ENCODE measurements at regions not wholly inside any gene's neighbourhood (a gene's known extent, or its start where the extent isn't known, plus 50 kb on each side); places are given as distances from the start of the nearest gene placed in this dataset.
"Not testable (repeated sequence)": the region's sequence is repeated elsewhere in the genome, so short reads cannot be mapped to it uniquely, and the experiment has no call there.

- no peak for TF ChIP-seq CTCF (IDR thresholded peaks at IDR 0.05)
- no peak for DNase-seq (ENCODE audit: low spot score)
- H3K27ac ChIP-seq, result no peak overlapping the region
- H3K4me3 ChIP-seq, result no peak overlapping the region
Observed at GRCh38 chr21:27561116-27561515, 594.2 kb upstream of the ADAMTS5 start.

DNA sequence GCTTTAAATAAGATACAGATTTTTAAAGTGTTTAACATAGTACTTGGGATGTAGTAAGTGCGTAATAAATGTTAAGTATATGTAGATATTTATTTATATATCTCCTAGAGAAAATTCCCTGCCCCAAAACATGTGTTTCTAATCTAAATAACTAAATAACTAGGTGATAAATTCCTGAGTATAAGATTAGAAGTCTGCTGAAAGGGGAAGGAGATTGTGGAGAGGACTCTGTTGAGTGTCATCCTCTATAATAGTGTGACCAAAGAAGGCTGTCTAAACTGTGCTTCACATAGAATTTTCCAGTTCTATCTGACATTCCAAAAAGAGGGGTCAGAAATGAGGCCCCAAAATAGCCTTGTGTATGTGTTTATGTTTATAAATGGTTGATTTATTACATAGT is 590.5 kb upstream of the ADAMTS5 start:
- Histone ChIP-seq H3K27ac (no peak overlapping the region), H3K4me3 (no peak overlapping the region)
- TF ChIP-seq CTCF (IDR thresholded peaks at IDR 0.05), result no peak
- no peak for DNase-seq (ENCODE audit: low spot score)

DNA sequence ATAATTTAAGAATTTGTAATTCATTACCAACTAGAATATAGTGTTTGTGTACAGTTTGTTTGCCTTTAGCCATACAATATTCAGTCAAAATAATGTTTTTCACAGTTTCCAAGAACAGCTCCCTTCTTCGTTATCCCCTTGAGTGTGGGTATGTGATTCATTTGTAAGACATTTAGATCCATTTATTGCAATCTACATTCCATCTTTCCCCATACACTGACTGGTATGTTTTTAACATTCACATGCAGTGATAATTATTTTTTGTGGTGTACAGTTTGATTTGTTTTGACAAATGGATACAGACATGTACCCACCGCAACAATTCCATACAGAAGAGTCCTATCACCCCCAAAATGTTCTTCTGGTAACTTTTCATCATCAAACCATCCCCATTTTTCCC is 589.1 kb upstream of the ADAMTS5 start:
- no peak for DNase-seq (ENCODE audit: low spot score)
- no peak overlapping the region for H3K27ac ChIP-seq
- TF ChIP-seq CTCF (IDR thresholded peaks at IDR 0.05), result no peak
- no peak overlapping the region for H3K4me3 ChIP-seq

- no peak overlapping the region for H3K4me3 ChIP-seq
- no peak for TF ChIP-seq CTCF (IDR thresholded peaks at IDR 0.05)
- H3K27ac ChIP-seq, result no peak overlapping the region
- no peak for DNase-seq (ENCODE audit: low spot score)
Observed at GRCh38 chr21:27550287-27550686, 583.4 kb upstream of the ADAMTS5 start.

GRCh38 chr21:27548486-27548885 is 581.6 kb upstream of the ADAMTS5 start:
- no peak for DNase-seq (ENCODE audit: low spot score)
- Histone ChIP-seq H3K27ac (no peak overlapping the region), H3K4me3 (no peak overlapping the region)
- TF ChIP-seq CTCF (IDR thresholded peaks at IDR 0.05), result no peak

DNA sequence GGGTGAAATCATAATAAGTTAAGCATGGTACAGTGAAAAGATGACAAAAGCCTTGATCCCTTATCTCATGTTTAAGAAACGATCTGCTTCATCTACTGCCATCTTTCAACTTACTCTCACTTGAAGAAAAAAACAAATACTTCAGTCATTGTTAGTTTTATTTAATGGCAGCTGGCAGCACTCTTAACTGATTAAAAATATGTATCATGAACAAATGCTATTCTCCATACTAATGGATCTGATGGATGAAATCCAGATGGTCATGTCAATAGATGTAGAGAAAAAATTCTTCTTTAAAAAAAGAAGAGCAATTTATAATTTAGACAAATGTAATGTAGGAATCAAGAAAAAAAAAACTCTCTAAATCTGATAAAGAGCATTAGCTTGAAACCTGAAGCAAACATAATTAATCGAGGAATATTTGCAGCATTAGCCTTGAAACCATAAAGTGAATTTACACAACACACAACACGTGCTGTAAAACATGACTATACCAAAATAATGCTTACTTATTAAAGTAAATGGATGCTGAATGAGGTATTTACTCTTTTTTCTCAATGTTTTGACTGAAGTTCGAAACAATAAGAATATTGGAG is 579.0 kb upstream of the ADAMTS5 start:
- Histone ChIP-seq H3K4me3 (no peak overlapping the region), H3K27ac (no peak overlapping the region)
- no peak for TF ChIP-seq CTCF (IDR thresholded peaks at IDR 0.05)
- no peak for DNase-seq (ENCODE audit: low spot score)

- H3K27ac ChIP-seq; DNase-seq (ENCODE audit: low spot score); H3K4me3 ChIP-seq: not testable (repeated sequence)
Observed at GRCh38 chr21:27542126-27542525, 575.2 kb upstream of the ADAMTS5 start.

GRCh38 chr21:27536319-27536718 is 569.4 kb upstream of the ADAMTS5 start:
- no peak for TF ChIP-seq CTCF (IDR thresholded peaks at IDR 0.05)
- Histone ChIP-seq H3K4me3 (no peak overlapping the region), H3K27ac (no peak overlapping the region)
- no peak for DNase-seq (ENCODE audit: low spot score)

Measured in coronary artery (tissue), 2 donors.